Stimulated activated CD8-positive, alpha-beta memory T cell treated with anti-CD3 and anti-CD28 coated beads, Interleukin-15, amount 100 ng/mL, for 1 hour (primary cell): ENCODE measurements at regions not wholly inside any gene's neighbourhood (a gene's known extent, or its start where the extent isn't known, plus 50 kb on each side); places are given as distances from the start of the nearest gene placed in this dataset.
"Not testable (repeated sequence)": the region's sequence is repeated elsewhere in the genome, so short reads cannot be mapped to it uniquely, and the experiment has no call there.

ENCODE experiments used
- DNase-seq: peaks from one replicate; pipeline ENCODE4 v3.0.0-alpha.2; 2020; ENCODE audit warnings: low read depth

DNA sequence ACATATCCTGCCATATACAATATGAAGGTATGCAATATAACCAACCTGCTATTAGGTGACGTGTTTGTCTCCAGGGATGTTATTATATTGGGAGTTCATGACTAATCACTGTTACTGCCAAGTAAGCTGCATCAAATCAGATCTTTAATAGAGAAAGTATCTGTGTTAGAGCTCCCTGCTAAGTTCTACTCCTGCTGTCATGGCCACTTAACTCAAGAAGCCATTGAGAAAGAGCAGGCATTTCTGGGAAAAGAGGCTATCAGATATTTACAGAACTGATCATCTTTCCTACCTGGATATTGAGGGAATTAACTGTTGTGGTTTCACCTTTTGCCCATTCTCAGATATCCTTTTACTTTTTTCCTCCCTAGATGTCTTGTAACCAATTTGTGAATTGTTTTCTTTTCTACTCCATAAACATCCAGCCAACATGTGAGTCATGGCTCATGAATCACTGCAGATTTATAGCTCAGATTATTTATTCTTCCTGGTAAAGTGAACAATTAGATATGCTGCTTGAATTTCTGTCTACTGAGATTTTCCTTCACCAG lies 634.8 kb upstream of the FAM174A start:
- DNase-seq = no peak

DNA sequence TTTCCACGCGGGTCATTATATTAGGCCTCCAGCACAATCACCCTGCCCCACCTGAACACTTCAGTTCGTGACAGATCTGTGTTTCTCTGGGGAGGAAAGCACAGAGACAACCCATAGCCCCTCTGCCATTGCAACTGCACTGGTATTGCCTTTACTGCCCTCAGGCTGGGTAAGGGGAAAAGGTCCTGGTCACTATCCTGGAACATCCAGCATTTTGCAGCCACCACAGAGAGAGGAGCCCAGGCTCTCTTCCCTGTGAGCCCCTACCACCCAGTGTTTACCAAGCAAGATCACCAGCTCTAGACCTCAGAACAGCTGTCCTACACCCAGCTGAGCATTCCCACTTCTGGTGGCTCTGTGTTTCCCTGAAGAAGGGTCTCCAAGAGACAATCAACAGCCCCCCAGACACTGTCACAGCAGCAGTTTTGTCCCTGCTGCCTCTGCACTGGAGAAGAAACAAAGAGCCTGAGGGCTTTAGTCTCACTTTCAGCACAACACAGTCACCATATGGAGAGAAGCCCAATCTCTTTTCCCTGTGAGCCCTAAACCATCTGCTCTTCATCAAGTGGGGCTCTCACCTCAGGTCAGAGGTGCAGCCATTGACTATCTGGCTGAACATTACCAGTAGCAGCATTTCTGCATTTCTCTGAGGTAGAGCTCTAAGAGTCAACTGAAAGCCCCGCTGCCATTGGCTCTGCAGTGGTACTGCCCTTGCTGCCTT lies 655.2 kb upstream of the FAM174A start:
- no peak for DNase-seq

DNA sequence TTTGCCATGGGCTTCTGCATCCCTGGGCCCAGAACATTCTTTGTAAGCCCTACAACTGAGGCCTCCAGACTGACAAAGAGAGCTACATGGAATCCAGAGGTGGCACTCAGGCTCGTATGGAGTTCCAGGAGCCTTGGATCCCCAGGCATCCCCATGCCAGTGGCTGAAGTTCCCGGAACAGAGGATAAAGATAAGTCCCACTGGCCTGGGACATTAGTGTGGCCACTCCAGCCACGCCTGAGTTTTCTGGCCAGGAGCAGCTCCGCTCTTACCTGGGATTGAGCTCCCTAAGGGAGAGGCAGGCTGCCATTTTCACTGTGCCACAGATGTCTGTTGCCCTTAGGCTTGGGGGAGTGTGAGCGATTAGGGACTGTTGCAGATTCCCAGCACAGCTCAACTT lies 656.3 kb upstream of the FAM174A start:
- DNase-seq = no peak

DNA sequence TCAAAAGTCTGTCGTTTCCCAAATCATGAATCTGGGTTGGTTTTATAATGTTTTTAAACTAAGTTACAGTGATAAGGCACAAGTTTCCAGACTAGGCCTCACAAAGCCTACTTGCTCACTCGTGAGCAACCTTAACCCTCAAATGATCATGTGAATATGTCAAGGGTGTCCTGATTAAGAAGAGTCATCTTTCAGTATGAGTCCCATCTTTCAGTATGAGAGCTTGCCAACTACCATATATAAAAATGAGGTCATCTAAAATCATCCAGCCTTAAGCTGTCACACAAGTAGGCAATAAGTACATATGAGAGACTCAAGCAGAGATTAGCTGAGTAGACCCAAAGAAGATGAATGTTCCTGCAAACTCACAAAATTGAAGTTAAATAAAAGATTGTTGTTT lies 668.4 kb upstream of the FAM174A start:
- DNase-seq = no peak

DNA sequence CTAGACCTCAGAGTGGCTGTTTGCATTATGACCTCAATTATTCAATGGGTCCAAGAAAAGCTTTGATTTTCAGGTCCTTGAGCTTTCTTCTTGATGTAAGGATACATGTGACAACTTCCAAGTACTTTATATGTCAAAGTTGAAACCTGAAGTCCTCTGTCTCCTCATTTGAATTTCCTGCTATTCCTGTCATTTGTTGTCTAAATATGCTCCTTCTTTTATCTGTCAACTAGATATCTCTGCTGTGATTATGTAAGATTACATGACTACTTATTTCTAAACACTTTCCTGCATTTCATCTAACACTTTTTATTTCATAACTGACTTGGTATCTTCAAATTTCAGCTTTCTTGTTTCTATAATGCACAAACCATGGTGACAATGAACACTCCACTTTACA lies 670.0 kb upstream of the FAM174A start:
- no peak for DNase-seq

DNA sequence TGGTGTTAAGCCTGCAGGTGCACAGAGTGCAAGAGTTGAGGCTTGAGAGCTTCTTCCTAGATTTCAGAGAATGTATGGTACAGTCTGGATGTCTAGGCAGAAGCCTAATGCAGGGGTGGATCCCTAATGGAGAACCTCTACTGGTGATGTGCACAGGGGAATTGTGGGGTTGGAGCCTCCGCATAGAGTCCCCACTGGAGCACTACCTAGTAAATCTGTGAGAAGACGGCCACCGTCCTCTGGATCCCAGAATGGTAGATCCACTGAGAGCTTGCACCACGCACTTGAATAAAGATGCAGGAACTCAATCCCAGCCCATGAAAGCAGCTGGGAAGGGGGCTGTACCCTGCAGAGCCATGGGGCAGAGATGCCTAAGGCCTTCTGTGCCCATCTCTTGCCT lies 699.4 kb upstream of the FAM174A start:
- no peak for DNase-seq

DNA sequence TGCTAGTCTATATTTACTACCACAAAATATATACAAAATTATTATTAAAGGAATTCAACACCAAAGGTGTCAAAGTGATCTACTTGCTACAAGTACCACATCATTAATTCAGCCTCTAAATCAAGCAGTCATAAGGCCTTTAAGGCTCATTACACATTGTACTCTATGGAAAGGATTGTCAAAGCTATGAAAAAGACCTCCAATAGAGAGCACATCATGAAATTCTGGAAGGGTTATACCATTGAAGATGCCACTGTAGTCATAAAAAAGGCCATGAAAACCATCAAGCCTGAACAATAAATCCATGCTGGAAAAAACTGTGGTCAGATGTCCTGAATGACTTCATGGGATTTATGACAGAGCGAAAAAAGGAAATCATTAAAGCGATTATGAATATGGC lies 708.0 kb upstream of the FAM174A start:
- DNase-seq = no peak

DNA sequence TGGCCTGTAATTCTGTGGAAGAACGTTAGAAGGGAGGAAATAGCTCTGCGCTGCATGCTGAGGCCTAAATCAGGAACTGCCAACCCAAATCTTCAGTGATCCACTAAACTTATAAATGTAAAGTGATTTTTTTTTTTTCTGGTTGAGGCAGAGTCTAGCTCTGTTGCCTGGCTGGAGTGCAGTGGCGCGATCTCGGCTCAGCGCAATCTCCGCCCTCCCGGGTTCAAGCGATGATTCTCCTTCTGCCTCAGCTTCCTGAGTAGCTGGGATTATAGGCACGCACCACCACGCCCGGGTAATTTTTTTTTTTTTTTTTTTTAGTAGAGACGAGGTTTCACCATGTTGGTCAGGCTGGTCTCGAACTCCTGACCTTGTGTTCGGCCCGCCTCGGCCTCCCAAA lies 717.4 kb upstream of the FAM174A start:
- DNase-seq = no peak

DNA sequence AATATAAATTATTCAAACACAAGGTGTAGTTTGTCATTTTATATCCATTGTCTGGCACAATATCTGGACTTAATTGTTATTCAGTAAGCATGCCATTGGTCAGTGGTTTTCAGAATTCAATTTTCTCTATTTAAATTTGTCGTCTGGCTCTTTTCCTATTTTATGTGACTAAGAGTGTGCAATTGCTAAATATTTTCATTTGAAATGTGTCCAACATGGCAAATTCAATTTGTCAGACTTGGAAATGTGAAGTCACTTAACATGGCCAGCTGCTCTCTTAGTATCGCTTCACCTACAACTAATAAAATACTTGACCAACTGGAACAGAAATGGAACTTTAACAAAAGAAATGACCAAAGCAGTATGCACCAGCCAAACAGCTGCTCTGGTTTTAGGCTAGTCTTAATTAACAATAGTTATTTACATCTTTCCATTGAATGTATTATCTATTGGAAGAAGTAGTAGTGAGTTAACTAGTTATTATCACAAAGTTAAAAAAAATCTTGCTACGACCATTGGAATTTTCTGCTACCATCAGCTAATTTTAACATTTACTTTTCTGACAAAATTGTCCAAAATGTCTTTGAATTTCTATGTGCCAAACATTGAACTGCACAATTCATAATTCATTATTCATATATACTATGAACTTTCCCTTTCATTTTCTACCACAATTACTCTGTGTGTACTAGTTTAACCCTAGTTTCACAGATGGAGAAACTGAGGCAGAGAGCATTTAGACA lies 720.7 kb upstream of the FAM174A start:
- no peak for DNase-seq

DNA sequence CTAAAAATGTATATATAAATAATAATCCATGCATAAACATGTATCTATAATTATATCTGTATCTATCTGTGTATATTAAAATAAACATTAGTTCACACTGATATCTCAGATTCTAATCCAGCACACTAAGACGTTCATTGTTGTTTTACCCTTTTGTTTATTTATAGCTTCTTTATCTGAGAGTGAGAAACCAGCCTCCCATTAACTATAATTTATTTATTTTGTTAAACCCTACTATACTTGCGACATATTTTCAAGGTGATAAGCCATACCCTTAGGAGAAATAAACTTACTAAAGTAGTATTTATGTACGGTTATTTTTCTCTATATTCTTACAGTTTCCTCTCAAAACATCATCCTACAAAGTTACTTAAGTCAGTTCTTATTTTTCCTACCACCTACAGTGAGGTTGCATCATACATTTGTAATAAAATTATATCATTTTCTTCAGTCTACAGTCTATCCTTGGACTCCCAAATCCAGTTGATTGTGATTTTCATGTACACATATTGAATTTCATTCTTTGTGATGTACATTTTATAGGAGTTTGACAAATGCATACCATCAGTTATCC lies 726.4 kb upstream of the FAM174A start:
- no peak for DNase-seq

DNA sequence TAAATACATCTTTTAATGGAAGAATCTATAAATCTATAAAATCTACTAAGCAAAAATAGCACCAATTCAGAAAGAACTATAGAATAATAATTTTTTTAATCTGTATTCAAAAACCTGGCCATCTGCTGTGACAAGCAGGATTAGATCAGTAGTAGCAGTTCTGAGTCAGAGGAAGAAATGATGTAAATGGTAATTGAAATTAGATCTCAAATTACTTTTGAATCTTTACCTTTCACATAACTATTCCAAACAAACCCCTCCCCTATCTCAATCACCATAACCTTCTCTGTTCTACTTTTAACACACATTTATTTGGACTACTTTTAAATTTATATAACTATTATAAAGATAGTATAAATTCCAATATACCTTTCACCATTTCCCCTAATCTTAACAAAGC lies 727.8 kb upstream of the FAM174A start:
- DNase-seq = no peak

DNA sequence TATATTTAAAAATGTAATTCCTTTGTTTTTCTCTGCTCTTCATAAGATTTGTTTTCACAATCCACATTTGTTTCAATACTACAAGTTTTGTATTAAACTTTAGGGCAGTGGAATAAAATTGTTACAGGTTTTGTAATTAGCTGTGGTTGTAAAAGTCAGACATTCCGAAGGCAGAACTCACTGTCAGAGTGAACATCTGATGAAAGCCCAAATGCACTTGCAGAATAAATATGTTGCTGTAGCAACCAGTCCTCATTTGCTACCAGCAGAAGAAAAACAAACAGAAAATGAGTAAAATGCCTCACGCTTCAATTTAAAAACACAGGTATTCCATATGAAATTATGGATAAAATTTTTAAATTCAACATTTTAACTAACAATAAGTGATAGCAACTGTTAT lies 740.1 kb upstream of the FAM174A start:
- no peak for DNase-seq

DNA sequence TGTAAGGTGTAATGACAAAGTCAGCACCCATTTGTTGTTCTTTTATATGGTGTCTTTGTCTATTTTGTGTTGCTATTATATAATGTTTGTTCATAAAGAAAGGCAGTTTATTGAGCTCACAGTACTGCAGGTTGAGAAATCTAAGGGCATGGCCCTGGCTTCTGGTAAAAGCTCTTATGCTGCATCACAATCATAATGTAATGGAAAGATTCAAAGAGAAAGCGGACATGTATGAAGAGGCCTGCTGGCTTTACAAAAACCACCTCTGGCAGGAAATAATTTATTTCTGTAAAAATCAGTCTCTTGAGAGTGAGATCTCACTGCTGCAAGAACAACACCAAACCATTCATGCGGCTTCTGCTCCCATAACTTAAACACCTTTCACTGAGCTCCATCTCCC lies 746.7 kb upstream of the FAM174A start:
- DNase-seq = no peak

DNA sequence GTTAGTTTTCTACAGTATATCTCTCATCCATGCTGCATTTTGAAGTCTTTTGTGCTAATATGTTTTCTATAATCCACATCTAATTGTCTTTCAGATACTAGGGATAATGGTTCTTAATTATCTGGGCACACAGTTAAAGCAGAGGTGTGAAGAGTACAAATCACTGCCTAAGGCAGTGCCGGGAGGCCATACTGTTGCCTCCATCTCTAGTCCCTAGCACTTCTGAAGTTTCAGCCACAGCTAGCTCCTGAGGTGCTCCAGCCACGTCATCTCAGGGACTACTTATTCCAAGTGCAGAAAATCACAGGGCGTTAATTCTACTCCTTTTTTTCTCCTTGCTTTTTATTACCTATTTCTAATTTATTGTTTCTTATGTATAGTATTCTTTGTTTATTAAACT lies 760.0 kb upstream of the FAM174A start:
- no peak for DNase-seq

DNA sequence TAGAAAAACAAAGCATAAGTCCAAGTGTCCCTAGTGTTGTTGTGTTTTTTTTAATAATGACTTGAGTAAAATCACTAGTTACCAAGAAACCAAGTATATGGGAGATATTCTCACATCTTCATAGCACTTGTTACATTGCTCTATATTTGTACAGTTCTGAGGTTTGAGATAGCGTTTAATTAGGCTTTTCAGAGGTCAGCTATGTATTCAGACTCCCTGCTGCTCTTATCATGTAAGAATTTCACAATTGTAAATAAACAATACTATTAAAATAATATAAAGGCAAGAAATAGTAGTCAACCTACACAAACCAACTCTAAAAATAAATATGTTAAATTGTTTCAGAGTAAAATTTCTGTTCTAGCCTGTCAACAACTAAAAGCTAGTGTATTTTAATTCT lies 761.9 kb upstream of the FAM174A start:
- DNase-seq = no peak

DNA sequence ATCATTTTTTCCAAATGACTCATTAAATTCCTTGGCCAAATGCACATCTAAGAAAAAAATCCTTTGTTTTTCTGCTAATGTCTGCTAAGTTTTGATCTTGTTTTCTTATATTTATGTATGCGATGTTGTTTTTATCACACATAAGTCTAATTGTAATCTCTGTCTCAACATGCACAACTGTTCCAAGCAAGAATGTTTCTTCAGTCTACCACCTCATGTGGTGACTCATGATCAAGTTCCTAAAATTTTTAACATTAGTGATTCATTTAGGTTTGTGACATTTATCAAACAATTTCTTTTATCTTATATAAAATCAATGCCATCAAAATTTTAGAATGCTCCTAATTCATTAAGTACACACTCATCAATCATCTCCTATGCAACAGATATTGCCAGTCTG lies 763.9 kb upstream of the FAM174A start:
- no peak for DNase-seq

DNA sequence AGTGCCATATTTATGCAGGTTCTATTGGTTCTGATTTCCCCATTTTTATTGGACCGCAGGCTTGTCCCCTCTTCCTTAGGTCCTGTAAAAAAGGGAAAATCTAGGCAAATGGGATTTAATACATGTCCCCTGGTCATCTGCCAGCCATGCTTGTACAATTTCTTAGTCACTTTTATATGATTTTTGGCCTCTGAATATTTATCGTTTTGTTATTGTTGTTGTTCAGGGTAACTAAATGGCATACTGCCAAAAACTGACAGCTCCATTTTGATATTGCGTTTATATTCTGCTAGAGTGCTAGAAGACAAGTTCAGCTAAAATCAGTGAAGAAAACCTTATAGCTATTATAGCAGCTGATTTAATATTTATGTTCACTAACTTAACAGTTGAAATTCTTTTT lies 770.2 kb upstream of the FAM174A start:
- no peak for DNase-seq

DNA sequence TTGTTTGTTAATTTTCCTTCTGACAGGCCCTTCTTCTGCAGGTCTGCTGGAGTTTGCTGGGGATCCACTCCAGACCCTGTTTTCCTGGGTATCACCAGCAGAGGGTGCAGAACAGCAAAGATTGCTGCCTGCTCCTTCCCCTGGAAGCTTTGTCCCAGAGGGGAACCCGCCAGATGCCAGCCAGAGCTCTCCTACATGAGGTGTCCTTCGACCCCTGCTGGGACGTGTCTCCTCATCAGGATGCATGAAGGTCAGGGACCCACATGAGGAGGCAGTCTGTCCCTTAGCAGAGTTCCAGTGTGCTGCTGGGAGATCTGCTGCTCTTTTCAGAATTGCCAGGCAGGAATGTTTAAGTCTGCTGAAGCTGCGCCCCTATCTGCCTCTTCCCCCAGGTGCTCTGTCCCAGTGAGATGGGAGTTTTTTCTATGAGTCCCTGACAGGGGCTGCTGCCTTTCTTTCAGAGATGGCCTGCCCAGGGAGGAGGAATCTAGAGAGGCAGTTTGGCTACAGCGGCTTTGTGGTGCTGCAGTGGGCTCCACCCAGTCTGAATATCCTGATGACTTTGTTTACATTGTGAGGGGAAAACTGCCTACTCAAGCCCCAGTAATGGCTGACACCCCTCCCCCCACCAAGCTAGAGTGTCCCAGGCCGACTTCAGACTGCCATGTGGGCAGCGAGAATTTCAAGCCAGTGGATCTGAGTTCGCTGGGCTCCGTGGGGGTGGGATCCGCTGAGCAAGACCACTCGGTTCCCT lies 772.0 kb upstream of the FAM174A start:
- DNase-seq = no peak

DNA sequence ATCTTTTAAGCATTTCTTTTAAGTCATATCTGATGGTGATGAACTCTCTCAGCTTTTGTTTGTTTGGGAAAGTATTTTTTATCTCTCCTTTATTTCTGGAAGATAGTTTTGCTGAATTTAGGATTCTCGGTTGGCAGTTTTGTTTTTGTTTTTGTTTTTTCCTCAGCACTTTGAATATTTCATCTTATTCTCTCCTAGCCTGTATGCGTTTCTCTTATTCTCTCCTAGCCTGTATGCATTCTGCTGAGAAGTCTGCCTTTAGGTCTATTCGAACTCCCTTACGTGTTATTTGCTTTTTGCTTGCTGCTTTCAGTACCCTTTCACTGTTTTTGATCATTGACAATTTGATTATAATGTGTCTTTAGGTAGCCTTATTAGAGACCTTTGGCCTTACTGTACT lies 787.8 kb upstream of the FAM174A start:
- DNase-seq = no peak

DNA sequence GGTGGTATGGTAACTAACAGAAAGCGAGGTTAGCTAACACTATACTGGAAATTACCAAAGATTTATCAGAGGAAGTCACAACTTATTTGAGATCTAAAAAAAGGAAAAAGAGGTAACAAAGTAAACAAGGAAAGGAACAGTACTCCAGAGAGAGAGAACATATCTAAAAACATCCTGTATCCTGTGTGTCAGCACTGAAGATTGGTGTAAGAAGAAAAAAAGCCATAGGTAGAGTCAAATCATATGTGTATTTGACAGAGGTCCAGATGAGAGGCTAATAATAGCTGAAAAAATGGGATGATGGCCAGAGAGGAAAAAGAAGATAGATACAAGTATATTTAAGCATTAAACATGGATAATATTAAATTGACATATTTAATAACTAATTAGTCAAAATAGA lies 802.0 kb upstream of the FAM174A start:
- DNase-seq = not testable (repeated sequence)

DNA sequence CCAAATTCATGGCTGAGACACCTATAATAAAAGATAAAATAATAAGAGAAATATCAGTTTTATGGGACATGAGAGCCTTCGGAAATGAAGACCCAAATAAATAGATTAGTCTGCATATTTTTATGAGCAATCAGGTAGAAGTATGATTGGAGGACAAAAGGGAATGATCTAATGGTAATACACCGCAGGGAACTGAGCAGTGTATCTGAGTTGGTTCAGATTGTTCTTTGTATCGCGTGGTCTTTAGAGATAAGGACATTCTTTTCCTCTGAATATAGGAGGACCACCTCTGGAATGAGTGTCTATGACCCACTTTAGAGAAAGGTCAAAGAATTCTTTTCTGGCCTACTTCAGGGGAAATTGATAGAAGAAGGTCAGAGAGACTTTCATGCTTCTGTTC lies 801.8 kb upstream of the CHD1 start:
- not testable (repeated sequence) for DNase-seq

DNA sequence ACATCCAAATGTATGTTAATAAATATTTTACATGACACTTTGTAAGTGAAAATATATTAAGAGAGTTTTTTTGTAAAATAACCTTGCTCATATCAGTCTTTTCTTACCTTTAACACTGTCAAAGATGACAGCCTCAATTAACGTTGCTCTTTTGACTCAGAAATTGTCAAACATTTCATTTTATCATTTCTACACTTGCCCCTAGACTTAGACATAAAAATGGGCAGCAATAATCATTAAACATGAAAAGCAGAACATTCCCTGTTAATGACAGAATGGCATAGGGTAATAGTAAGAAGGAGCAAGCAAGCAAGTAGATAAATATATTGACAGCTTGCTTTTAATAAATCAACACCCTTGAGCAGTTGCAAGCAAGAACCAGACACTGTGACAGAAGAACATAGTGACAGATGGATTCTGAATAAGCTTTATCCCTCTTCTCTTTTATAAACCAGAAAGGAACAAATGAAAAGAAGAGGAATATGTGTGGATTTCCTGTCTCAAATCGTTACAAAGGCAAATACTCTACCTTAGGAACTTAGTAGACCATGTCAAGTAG lies 796.0 kb upstream of the CHD1 start:
- DNase-seq = no peak
